ENCODE measurements at regions not wholly inside any gene's neighbourhood (a gene's known extent, or its start where the extent isn't known, plus 50 kb on each side); places are given as distances from the start of the nearest gene placed in this dataset.

DNA sequence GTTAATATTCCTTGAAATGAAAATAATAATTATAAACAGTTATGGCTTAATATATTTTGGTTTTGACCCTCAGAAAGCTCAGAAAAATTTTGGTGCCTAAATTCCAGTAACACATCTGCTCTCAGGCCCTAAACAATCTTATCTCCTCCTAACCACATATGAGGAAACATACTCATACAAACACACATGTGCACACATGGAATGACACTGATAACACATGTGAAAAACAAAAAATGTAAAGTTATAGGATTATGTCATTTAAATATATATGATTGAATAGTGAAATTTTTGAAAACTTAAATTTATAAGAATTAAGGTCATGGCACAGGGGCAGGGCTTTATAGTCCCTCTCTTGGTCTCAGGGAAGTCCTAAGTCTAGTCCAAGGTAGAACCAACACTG is 127.2 kb upstream of the TRPC7 start:
- Histone ChIP-seq H3K36me3 (no peaks in the 10 kb centered on the region), H3K4me3 (no peak overlapping the region), H3K27ac (no peak overlapping the region), H3K27me3 (no peaks in the 10 kb centered on the region), H3K9me3 (no peaks in the 10 kb centered on the region), H3K4me1 (no peaks in the 10 kb centered on the region)
- DNase-seq = no peak
- no peak for TF ChIP-seq POLR2A (IDR thresholded peaks at IDR 0.05)
- TF ChIP-seq, protein P1, sequence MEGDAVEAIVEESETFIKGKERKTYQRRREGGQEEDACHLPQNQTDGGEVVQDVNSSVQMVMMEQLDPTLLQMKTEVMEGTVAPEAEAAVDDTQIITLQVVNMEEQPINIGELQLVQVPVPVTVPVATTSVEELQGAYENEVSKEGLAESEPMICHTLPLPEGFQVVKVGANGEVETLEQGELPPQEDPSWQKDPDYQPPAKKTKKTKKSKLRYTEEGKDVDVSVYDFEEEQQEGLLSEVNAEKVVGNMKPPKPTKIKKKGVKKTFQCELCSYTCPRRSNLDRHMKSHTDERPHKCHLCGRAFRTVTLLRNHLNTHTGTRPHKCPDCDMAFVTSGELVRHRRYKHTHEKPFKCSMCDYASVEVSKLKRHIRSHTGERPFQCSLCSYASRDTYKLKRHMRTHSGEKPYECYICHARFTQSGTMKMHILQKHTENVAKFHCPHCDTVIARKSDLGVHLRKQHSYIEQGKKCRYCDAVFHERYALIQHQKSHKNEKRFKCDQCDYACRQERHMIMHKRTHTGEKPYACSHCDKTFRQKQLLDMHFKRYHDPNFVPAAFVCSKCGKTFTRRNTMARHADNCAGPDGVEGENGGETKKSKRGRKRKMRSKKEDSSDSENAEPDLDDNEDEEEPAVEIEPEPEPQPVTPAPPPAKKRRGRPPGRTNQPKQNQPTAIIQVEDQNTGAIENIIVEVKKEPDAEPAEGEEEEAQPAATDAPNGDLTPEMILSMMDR (IDR thresholded peaks at IDR 0.05) = no peak

DNA sequence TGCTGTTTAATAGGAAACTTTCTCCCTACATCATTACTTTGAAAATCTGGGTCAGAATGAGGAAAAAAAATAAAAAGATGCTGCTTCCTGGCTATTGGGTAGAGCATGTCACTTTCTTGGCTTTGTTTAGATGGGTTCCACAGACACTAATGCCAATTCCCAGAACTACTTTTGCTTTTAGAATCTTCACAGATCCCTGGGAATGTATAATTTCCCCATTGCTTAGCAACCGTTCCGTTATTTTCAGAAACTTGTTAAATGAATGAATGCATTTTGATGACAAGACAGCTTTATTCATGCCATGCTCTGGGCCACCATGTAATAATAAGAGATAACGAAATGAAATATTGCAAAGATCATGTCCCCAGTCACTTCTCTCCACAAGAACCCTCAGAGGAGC is 126.5 kb upstream of the TRPC7 start:
- no peak overlapping the region for H3K27ac ChIP-seq

DNA sequence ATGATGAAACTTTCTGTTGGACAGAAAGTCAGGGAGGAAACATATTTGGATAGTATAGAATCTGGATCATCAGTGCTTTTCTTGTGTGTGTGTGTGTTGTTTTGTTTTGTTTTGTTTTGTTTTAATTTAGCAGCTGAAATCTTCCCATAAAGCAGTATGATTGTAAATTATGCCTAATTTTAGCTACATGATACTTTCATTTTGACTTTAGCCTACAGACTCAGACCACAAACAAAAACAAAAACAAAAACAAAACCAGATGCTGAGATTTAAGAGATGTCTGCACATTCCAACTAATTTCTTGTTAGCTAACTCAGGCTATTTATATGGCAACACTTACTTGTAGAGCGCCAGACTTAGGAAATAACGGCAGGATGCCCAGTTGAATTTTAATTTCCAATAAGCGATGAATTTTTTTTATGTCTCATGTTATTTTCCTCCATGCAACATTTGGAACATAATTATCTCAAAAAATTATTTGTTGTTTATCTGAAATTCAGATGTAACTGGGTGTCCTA is 119.5 kb upstream of the TRPC7 start:
- Histone ChIP-seq H3K27ac (no peak overlapping the region), H3K9me3 (no peaks in the 10 kb centered on the region), H3K4me1 (no peaks in the 10 kb centered on the region), H3K4me3 (no peak overlapping the region), H3K27me3 (no peaks in the 10 kb centered on the region), H3K36me3 (no peaks in the 10 kb centered on the region)
- DNase-seq = no peak
- no peak for TF ChIP-seq POLR2A (IDR thresholded peaks at IDR 0.05)
- TF ChIP-seq, protein P1 (IDR thresholded peaks at IDR 0.05) = no peak

More for the DNA sequence above, 126.5 kb upstream of the TRPC7 start:
- H3K4me1 ChIP-seq = no peaks in the 10 kb centered on the region
- TF ChIP-seq, protein P1 (IDR thresholded peaks at IDR 0.05) = no peak
- TF ChIP-seq POLR2A (IDR thresholded peaks at IDR 0.05) = no peak
- no peak overlapping the region for H3K4me3 ChIP-seq
- H3K9me3 ChIP-seq = no peaks in the 10 kb centered on the region
- no peak for DNase-seq
- no peaks in the 10 kb centered on the region for H3K36me3 ChIP-seq
- H3K27me3 ChIP-seq = no peaks in the 10 kb centered on the region

DNA sequence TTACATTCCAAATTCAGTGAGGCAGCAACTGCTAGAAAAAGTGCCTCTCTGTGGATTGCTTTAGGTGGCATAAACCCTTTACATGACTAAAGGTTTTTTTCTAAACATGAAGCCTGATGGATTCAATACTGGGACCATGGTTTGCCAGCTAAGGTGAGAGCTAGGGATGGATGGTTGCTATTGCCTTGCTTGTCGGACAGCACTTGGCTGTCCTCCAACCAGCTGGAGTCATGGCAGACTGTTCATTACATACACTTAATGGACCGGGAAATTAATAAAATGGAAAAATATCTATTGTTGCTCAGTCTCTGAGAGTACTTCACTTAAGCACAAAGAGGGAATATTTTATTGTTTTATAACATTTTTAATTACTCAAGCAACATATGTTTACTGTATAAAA is 116.9 kb upstream of the TRPC7 start:
- TF ChIP-seq POLR2A (IDR thresholded peaks at IDR 0.05) = no peak
- TF ChIP-seq, protein P1 (IDR thresholded peaks at IDR 0.05) = no peak
- H3K4me1 ChIP-seq = no peaks in the 10 kb centered on the region
- DNase-seq = no peak
- H3K27ac ChIP-seq = no peak overlapping the region
- no peak overlapping the region for H3K4me3 ChIP-seq
- no peaks in the 10 kb centered on the region for H3K36me3 ChIP-seq
- H3K9me3 ChIP-seq = no peaks in the 10 kb centered on the region
- H3K27me3 ChIP-seq = no peaks in the 10 kb centered on the region

DNA sequence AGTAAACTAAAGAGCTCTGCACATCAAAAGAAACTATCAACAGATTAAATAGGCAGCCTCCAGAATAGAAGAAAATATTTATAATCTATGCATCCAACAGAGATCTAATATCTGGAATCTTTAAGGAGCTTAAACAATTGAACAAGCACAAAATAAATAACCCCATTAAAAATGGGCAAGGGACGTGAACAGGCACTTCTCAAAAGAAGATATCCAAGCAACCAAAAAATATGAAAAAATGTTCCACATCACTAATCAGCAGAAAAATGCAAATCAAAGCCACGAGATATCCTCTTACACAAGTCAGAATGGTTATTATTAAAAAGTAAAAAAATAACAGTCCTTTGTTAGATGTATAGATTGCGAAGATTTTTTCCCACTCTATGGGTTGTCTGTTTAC is 109.1 kb upstream of the TRPC7 start:
- Histone ChIP-seq H3K9me3 (no peaks in the 10 kb centered on the region), H3K36me3 (no peaks in the 10 kb centered on the region), H3K27ac (no peak overlapping the region), H3K4me1 (no peaks in the 10 kb centered on the region), H3K27me3 (no peaks in the 10 kb centered on the region), H3K4me3 (no peak overlapping the region)
- TF ChIP-seq POLR2A (IDR thresholded peaks at IDR 0.05) = no peak
- DNase-seq = no peak

DNA sequence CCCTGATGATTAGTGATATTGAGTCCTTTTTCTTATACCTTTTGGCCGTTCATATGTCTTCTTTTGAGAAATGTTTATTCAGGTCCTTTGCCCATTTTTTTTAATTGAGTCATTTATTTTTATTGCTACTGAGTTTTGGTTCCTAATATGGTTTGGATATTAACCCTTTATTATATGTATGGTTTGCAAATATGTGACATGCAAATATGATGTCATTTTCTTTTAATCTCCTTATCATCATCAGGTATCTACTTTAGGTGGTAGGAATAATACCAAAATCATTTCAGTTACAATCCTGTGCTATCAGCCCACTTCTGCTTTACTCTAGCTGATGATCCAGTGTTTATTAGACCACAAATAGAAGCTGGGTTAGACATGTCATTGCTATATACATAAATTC is 102.3 kb upstream of the TRPC7 start:
- TF ChIP-seq, protein P1 (IDR thresholded peaks at IDR 0.05) = no peak
- TF ChIP-seq POLR2A (IDR thresholded peaks at IDR 0.05) = no peak
- Histone ChIP-seq H3K36me3 (no peaks in the 10 kb centered on the region), H3K4me1 (no peaks in the 10 kb centered on the region), H3K27ac (no peak overlapping the region), H3K27me3 (no peaks in the 10 kb centered on the region), H3K9me3 (no peaks in the 10 kb centered on the region), H3K4me3 (no peak overlapping the region)
- DNase-seq = no peak

All from Peyer's patch (tissue), 4 donors.